SK-N-DZ (cell line): ENCODE measurements at regions not wholly inside any gene's neighbourhood (a gene's known extent, or its start where the extent isn't known, plus 50 kb on each side); places are given as distances from the start of the nearest gene placed in this dataset.

Experiments
- DNase-seq: peaks from one replicate; pipeline ENCODE4 v3.0.0-alpha.2; 2015; ENCODE audit warnings: low spot score

GRCh38 chr1:4965346-4966075 lies 311.1 kb downstream of the AJAP1 start:
- no peak for DNase-seq

DNA sequence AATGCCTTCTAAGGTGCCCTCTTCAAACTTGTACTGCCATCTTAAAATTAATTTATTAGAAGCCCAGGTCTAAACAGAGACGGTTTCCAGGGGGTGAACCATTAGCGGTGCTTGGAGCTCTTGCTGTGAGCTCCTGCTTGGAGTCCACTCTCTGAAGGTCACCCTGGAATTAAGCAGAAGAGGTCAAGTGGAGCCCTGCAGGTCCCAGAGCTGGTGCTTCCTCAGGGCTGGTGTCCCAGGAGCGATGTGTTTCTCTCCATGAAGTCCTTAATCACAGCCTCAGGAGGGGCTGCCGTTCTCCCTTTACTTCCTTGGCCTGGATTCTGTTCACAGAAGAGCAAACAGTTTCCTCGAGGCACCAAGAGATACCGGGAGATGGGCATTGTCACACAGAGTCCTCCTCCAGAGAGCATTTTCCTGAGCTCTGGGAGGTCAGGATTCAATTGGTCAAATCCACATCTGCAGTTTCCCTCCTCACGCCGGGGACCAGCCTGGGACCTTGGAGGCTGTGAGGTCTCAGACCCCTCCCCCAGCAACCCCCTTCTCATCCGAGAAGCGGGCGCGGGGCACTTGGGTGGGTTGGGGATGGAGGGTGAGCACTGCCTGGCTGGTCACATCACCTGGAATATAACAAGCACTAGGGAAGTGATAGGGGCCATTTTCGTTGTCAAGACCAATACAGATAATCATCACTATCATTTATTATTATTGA lies 310.4 kb downstream of the AJAP1 start:
- DNase-seq = no peak

GRCh38 chr1:4963251-4963650 lies 308.8 kb downstream of the AJAP1 start:
- DNase-seq = no peak

DNA sequence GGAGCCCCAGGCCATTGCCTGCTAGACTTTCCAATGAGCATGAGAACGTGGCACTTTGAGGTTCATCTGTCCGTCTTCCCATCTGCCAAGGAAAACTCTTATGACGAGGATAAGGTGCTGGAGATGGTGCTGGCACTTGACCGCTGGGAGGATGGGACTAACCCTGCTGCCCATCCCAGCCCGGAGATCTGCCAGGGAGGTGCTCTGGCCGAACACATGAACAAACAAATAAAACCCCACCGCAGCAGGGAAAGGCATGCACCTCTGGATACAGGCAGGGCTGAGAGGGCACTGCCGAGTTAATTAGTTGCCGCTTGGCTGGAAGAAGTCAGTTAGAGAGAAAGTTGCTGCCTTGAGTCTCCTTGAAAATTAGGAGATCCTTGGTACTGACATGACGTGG lies 308.4 kb downstream of the AJAP1 start:
- DNase-seq = no peak

DNA sequence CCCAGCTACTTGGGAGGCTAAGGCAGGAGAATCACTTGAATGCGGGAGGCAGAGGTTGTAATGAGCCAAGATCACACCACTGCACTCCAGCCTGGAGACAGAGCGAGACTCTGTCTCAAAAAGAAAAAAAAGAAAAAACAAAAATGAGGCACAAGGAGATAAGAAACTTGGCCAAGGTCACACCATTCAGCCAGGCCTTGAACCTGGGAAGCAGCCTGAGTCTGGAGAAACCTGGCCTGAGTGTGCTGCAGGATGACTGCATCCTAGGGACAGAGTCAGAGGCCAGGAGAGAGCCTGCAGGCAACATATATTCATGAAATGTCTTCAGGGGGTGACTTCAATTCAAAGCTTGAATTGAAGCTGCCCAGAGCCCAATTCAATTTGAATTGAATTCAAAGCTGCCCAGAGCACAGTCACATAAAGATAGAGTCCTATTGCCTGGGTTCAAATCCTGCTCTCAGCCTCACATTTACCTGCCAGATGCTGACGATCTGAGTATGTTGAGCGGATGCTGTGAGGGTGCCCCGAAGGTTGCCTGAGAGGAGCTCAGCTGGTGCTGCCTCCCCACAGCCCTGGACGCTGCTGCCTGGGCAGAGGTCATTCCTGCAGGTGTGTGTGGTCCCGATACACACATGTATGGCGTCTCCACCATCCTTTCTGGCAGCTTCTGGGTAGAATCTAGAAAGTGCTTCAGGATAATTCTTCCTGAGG lies 307.7 kb downstream of the AJAP1 start:
- no peak for DNase-seq

GRCh38 chr1:4960782-4961475 lies 306.5 kb downstream of the AJAP1 start:
- DNase-seq = no peak

- no peak for DNase-seq
Measured at GRCh38 chr1:4960336-4960735, 305.9 kb downstream of the AJAP1 start.

- no peak for DNase-seq
Measured at GRCh38 chr1:4959216-4959615, 304.8 kb downstream of the AJAP1 start.

GRCh38 chr1:4957027-4957426 lies 302.6 kb downstream of the AJAP1 start:
- DNase-seq = no peak

DNA sequence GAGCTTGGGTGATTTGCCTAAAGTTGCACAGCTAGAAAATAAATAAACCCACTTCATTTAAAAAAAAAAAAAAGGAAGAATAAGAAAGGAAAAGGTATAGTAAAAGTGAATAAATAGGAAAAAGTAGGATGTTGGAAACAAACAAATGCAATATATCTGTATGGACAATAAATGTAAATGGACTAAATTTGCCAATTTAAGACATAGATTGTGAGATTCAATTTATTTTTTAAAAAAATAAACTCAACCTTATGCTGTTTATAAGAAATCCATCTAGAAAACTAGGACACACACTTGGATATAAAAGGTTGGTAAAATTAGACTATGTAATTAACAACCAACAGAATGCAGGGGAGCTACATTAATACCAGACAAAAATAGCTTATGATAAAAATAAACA lies 300.0 kb downstream of the AJAP1 start:
- DNase-seq = no peak

DNA sequence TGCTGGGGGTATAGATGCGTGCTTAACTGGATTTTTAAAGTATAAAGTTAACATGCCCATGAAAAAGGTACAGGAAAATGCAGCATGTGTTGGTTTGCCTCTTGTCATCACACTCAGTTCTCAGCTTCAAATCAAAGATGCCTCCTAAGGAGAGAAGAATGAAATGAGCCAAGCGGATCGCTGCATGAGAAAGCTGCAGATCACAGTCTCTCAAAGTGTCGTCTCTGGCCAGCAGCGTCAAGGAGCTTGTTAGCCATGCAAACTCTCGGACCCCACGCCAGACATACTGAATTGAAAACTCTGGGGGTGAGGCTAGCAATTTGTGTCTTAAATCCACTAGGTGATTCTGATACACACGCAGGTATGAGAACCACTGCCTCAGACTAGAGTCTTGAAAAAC lies 297.2 kb downstream of the AJAP1 start:
- no peak for DNase-seq

DNA sequence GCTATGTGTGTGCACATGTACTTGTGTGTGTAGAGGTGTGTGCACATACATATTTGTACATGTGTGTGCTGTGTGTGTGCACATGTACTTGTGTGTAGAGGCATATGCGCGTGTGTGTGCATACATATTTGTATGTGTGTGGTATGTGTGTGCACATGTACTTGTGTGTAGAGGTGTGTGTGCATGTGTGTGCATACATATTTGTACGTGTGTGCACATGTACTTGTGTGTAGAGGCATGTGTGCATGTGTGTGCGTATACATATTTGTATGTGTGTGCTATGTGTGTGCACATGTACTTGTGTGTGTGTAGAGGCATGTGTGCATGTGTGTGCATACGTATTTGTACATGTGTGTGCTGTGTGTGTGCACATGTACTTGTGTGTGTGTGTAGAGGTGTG lies 291.9 kb downstream of the AJAP1 start:
- DNase-seq = no peak

GRCh38 chr1:4944911-4945310 lies 290.5 kb downstream of the AJAP1 start:
- no peak for DNase-seq

GRCh38 chr1:4944072-4944471 lies 289.7 kb downstream of the AJAP1 start:
- no peak for DNase-seq

DNA sequence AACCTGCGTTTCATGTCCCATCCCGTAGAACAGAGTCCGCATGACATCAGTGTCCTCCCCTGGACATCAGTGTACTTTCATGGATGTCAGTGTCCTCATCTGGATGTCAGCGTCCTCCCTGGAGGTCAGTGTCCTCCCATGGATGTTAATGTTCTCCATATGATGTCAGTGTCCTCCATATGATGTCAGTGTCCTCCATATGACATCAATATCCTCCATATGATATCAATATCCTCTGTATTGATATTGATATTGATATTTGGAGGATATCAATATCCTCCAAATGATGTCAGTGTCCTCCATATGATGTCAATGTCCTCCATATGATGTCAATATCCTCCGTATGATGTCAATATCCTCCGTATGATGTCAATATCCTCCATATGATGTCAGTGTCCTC lies 284.9 kb downstream of the AJAP1 start:
- DNase-seq = no peak

DNA sequence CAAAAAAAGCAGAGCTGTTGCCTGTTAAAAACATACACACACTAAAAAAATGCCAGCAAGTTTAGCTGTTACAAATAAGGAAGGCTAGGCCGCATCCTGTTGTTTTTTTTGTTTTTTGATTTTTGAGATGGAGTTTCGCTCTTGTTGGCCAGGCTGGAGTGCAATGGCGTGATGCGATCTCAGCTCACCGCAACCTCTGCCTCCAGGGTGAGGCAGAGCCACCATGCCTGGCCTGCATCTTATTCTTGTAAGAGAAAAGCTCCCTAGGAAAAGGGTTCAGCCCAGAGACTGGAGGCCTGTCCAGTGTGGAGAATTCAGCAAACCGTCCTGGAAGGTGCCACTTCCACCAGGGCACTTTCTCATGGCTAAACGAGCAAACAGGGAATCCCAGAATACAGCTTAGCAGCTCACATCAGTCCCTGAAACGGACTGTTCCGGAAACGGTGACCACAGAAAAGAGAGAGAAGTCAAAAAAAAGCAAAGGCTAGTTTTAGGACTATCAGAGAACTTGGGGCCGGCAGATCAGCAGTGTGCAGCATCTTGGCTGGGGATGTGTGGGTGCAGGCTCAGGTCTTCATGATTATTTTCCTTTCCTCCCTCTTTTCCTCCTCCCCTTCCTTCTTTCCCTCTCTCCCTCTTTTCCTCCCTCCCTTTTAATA lies 283.6 kb downstream of the AJAP1 start:
- DNase-seq = no peak

GRCh38 chr1:4935807-4936206 lies 281.4 kb downstream of the AJAP1 start:
- no peak for DNase-seq

- no peak for DNase-seq
Measured at GRCh38 chr1:4933232-4933631, 278.8 kb downstream of the AJAP1 start.

GRCh38 chr1:4932311-4933030 lies 278.1 kb downstream of the AJAP1 start:
- no peak for DNase-seq

- DNase-seq = no peak
Measured at GRCh38 chr1:4931486-4931885, 277.1 kb downstream of the AJAP1 start.

GRCh38 chr1:4928186-4928585 lies 273.8 kb downstream of the AJAP1 start:
- DNase-seq = no peak
